GM12872 (cell line): ENCODE measurements at regions not wholly inside any gene's neighbourhood (a gene's known extent, or its start where the extent isn't known, plus 50 kb on each side); places are given as distances from the start of the nearest gene placed in this dataset.

Source experiments
- CTCF ChIP-seq: IDR thresholded peaks from 3 replicates; pipeline ENCODE4 v1.5.1; 2011; ENCODE audit warnings: low read depth, mild to moderate bottlenecking, low read length, moderate library complexity; ENCODE audit not compliant: insufficient read depth

GRCh38 chr16:52069866-52070265 is 477.1 kb downstream of the TOX3 start:
- TF ChIP-seq CTCF: peak; percentile 22; the same call in 2 of the 3 replicates

GRCh38 chr16:52068447-52069074 is 478.4 kb downstream of the TOX3 start:
- 0 out of 3 replicates have a peak, but pooled peaks have one; percentile 14 for TF ChIP-seq CTCF

- TF ChIP-seq CTCF: no peak
Measured at GRCh38 chr16:52066962-52067361, 480.0 kb downstream of the TOX3 start.

- no peak for TF ChIP-seq CTCF
Measured at GRCh38 chr16:52056259-52056658, 490.7 kb downstream of the TOX3 start.

GRCh38 chr16:52055381-52055780 is 491.6 kb downstream of the TOX3 start:
- TF ChIP-seq CTCF: no peak

GRCh38 chr16:52054326-52054725 is 492.6 kb downstream of the TOX3 start:
- TF ChIP-seq CTCF: no peak

- TF ChIP-seq CTCF: no peak
Measured at GRCh38 chr16:52052818-52053217, 494.1 kb downstream of the TOX3 start.
